GM06990 (cell line): ENCODE measurements at regions not wholly inside any gene's neighbourhood (a gene's known extent, or its start where the extent isn't known, plus 50 kb on each side); places are given as distances from the start of the nearest gene placed in this dataset.

Experiments used
- DNase-seq: peaks from one replicate; pipeline ENCODE4 v3.0.0-alpha.2; 2011; ENCODE audit not compliant: insufficient read length; ENCODE audit errors: extremely low read depth
- H3K27me3 ChIP-seq: replicated peaks from 2 replicates; pipeline ENCODE4 v1.6.0; 2011; ENCODE audit warnings: low read length; ENCODE audit not compliant: control insufficient read depth, insufficient read depth
- H3K36me3 ChIP-seq: 2 replicates; pipeline ENCODE4 v1.5.1; 2011; ENCODE audit warnings: low read length; ENCODE audit not compliant: control insufficient read depth, insufficient read depth
- H3K4me3 ChIP-seq: replicated peaks from 2 replicates; pipeline ENCODE4 v1.5.1; 2011; ENCODE audit warnings: low read depth, mild to moderate bottlenecking, control low read depth, low read length
- TF ChIP-seq, protein P1 (sequence below): IDR thresholded peaks from 2 replicates; pipeline ENCODE4 v1.5.1; 2011; ENCODE audit warnings: low read length, control low read depth, mild to moderate bottlenecking, inconsistent platforms; ENCODE audit not compliant: insufficient read depth, poor library complexity, severe bottlenecking

DNA sequence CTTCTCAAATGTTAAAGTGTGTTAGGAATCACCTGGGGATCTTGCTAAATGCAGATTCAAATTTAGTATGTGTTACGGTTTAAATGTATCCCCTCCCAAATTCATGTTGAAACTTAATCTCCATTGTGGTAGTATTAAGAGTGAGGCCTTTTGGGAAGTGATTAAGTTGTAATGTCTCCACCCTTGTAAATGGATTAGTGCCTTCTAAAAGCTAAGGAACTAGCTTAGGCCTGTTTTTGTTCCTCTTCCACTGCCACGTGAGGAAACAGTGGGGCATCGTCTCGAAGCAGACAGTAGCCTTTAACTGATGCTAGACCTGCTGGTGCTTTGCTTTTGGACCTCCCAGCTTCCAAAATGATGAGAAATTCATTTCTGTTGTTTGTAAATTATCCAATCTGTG, 52.3 kb upstream of the SEMA3D start:
- TF ChIP-seq, protein P1, sequence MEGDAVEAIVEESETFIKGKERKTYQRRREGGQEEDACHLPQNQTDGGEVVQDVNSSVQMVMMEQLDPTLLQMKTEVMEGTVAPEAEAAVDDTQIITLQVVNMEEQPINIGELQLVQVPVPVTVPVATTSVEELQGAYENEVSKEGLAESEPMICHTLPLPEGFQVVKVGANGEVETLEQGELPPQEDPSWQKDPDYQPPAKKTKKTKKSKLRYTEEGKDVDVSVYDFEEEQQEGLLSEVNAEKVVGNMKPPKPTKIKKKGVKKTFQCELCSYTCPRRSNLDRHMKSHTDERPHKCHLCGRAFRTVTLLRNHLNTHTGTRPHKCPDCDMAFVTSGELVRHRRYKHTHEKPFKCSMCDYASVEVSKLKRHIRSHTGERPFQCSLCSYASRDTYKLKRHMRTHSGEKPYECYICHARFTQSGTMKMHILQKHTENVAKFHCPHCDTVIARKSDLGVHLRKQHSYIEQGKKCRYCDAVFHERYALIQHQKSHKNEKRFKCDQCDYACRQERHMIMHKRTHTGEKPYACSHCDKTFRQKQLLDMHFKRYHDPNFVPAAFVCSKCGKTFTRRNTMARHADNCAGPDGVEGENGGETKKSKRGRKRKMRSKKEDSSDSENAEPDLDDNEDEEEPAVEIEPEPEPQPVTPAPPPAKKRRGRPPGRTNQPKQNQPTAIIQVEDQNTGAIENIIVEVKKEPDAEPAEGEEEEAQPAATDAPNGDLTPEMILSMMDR = no peak
- no peak for DNase-seq
- Histone ChIP-seq H3K27me3 (no peaks in the 10 kb centered on the region), H3K4me3 (no peak overlapping the region), H3K36me3 (no peaks in the 10 kb centered on the region)

GRCh38 chr7:85237721-85238120, 50.9 kb upstream of the SEMA3D start:
- no peak for DNase-seq
- Histone ChIP-seq H3K4me3 (no peak overlapping the region), H3K36me3 (no peaks in the 10 kb centered on the region), H3K27me3 (no peaks in the 10 kb centered on the region)
- TF ChIP-seq, protein P1 = no peak
